ENCODE measurements at regions not wholly inside any gene's neighbourhood (a gene's known extent, or its start where the extent isn't known, plus 50 kb on each side); places are given as distances from the start of the nearest gene placed in this dataset.

DNA sequence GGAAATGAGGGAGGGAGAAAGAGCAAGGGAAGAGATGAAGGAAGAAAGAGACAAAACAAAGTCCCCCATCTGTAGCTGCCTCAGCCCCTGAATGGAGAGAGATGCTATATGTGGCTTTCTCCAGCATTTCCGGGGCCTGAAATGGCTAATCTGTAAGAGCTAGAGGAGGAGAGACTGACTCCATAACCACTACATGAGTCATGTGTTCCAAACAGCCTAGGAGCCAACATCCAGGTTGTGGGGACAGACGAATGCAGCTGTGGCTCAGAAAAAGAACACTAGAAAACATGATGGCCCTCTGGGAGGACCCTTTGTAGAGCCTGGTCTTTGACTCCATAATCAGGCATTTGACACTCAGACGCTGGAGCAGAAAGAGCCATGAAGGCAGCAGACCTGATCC, 292.0 kb upstream of the ZNF507 start:
- intact Hi-C loops (cut with DNase I; ENCODE audit: low total_unique reads) = no loop called here
- TF ChIP-seq POLR2A (IDR thresholded peaks at IDR 0.05) (no peak), CTCF (IDR thresholded peaks at IDR 0.05) (no peak)
- WGBS, 2 donors = 63 to 85% methylated on average over 3 of the region's 3 CpGs

GRCh38 chr19:32053861-32054260, 291.5 kb upstream of the ZNF507 start:
- no peak for DNase-seq
- TF ChIP-seq POLR2A (IDR thresholded peaks at IDR 0.05) = no peak
- no peak for TF ChIP-seq CTCF (IDR thresholded peaks at IDR 0.05)
- Histone ChIP-seq H3K27ac (no peak overlapping the region), H3K4me3 (no peak overlapping the region), H3K4me1 (no peaks in the 10 kb centered on the region), H3K9me3 (no peaks in the 10 kb centered on the region), H3K36me3 (ENCODE audit: low read depth, missing control alignments) (no peaks in the 10 kb centered on the region), H3K27me3 (no peaks in the 10 kb centered on the region)
- 81 to 85% methylated on average over 10 of the region's 10 CpGs for WGBS, 2 donors
- intact Hi-C loops (cut with DNase I; ENCODE audit: low total_unique reads) = no loop called here

More for the DNA sequence above, 292.0 kb upstream of the ZNF507 start:
- Histone ChIP-seq H3K36me3 (ENCODE audit: low read depth, missing control alignments) (no peaks in the 10 kb centered on the region), H3K9me3 (no peaks in the 10 kb centered on the region), H3K27ac (no peak overlapping the region), H3K4me3 (no peak overlapping the region), H3K27me3 (no peaks in the 10 kb centered on the region), H3K4me1 (no peaks in the 10 kb centered on the region)
- no peak for DNase-seq

- no peak for DNase-seq
- H3K36me3 ChIP-seq (ENCODE audit: low read depth, missing control alignments) = no peaks in the 10 kb centered on the region
- H3K9me3 ChIP-seq = no peaks in the 10 kb centered on the region
- no peak overlapping the region for H3K4me3 ChIP-seq
- 33 to 37% methylated on average over 1 of the region's 1 CpG for WGBS, 2 donors
- no peaks in the 10 kb centered on the region for H3K4me1 ChIP-seq
- TF ChIP-seq CTCF (IDR thresholded peaks at IDR 0.05) = no peak
- TF ChIP-seq POLR2A (IDR thresholded peaks at IDR 0.05) = no peak
- no peaks in the 10 kb centered on the region for H3K27me3 ChIP-seq
- intact Hi-C loops (cut with DNase I; ENCODE audit: low total_unique reads) = no loop called here
- H3K27ac ChIP-seq = no peak overlapping the region
Measured at GRCh38 chr19:32058131-32058530, 287.3 kb upstream of the ZNF507 start.

GRCh38 chr19:32061315-32061714, 284.1 kb upstream of the ZNF507 start:
- DNase-seq = no peak
- H3K4me1 ChIP-seq = no peaks in the 10 kb centered on the region
- no peak overlapping the region for H3K27ac ChIP-seq
- no peak for TF ChIP-seq POLR2A (IDR thresholded peaks at IDR 0.05)
- TF ChIP-seq CTCF (IDR thresholded peaks at IDR 0.05) = no peak
- intact Hi-C loops (cut with DNase I; ENCODE audit: low total_unique reads) = no loop called here
- no peaks in the 10 kb centered on the region for H3K9me3 ChIP-seq
- 83 to 92% methylated on average over 1 of the region's 1 CpG for WGBS, 2 donors
- no peaks in the 10 kb centered on the region for H3K27me3 ChIP-seq
- H3K4me3 ChIP-seq = no peak overlapping the region
- H3K36me3 ChIP-seq (ENCODE audit: low read depth, missing control alignments) = no peaks in the 10 kb centered on the region

DNA sequence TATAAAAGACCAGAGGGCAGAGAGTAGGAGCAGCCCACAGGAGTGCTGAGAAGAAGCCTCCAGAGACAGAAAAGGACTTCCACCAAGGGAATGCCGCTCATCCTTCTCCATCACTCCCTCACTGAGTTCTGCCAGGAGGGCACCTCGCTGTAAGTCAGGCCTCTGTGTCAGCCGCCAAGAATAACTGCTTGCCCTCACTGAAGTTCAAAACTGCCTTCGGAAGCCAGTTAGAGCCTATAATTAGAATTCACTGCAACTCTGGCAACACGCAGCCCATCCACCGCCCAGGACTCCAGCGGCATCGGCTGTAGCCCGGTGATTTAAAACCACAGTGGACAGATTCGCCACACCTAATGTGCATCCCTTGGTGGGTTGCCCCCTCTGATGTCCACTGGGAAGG, 281.8 kb upstream of the ZNF507 start:
- 56 to 83% methylated on average over 10 of the region's 10 CpGs for WGBS, 2 donors
- no peaks in the 10 kb centered on the region for H3K4me1 ChIP-seq

More for the DNA sequence above, 281.8 kb upstream of the ZNF507 start:
- no peak overlapping the region for H3K4me3 ChIP-seq
- intact Hi-C loops (cut with DNase I; ENCODE audit: low total_unique reads) = no loop called here
- no peaks in the 10 kb centered on the region for H3K27me3 ChIP-seq
- H3K9me3 ChIP-seq = no peaks in the 10 kb centered on the region
- TF ChIP-seq CTCF (IDR thresholded peaks at IDR 0.05) = no peak
- TF ChIP-seq POLR2A (IDR thresholded peaks at IDR 0.05) = no peak
- no peaks in the 10 kb centered on the region for H3K36me3 ChIP-seq (ENCODE audit: low read depth, missing control alignments)
- DNase-seq = no peak
- no peak overlapping the region for H3K27ac ChIP-seq
